Thyroid gland (tissue), 4 donors: ENCODE measurements at regions not wholly inside any gene's neighbourhood (a gene's known extent, or its start where the extent isn't known, plus 50 kb on each side); places are given as distances from the start of the nearest gene placed in this dataset.

Experiments used
- CTCF ChIP-seq, 6 experiments: fragments of 200-600 bp in 3 of 6; fragments of 450-650 bp in 3 of 6; sonication (generic) in 3 of 6; IDR thresholded peaks; one replicate each; pipeline ENCODE4 v1.5.1; 2016 to 2019; ENCODE audit warnings: antibody characterized with exemption in 6 of 6, mild to moderate bottlenecking in 2 of 6, inconsistent platforms in 1 of 6, moderate library complexity in 1 of 6
- POLR2A ChIP-seq, 2 donors: fragments of 450-650 bp; IDR thresholded peaks; one replicate each; pipeline ENCODE4 v1.6.1; 2017; ENCODE audit warnings: antibody characterized with exemption in 2 of 2, mild to moderate bottlenecking in 2 of 2, moderate library complexity in 1 of 2

DNA sequence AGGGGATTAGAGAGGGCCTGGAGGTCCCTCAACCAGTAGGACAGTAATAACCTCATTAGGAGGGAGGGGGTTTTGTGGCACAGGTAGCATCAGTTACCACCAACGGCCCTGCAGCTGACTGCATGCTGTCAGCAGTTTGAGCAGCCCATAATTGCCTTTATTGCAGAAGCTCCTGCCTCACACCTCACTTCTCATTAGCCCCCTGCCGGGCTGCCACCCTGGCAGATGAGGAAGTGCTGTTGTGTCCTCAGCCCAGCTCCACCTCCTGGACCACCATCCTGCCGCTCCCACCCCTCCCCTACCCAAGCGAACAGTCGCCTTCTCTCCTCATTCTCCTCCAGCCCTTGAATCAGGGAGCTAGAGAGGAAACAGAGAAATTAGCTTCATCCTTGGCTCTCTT, 237.4 kb downstream of the LMX1A start:
- no peak for TF ChIP-seq CTCF (IDR thresholded peaks at IDR 0.05)
- TF ChIP-seq POLR2A (IDR thresholded peaks at IDR 0.05): no peak
